GM12891 (cell line): ENCODE measurements at regions not wholly inside any gene's neighbourhood (a gene's known extent, or its start where the extent isn't known, plus 50 kb on each side); places are given as distances from the start of the nearest gene placed in this dataset.

Source experiments
- POLR2A ChIP-seq: IDR thresholded peaks from 2 replicates; pipeline ENCODE4 v1.6.1; 2011; ENCODE audit warnings: low read depth, low read length, control low read depth
- POLR2AphosphoS5 ChIP-seq: IDR thresholded peaks from 2 replicates; pipeline ENCODE4 v1.6.1; 2011; ENCODE audit warnings: low read depth, low read length, control low read depth
- TAF1 ChIP-seq: IDR thresholded peaks from 2 replicates; pipeline ENCODE4 v1.6.1; 2011; ENCODE audit warnings: low read depth, low read length, control low read depth

DNA sequence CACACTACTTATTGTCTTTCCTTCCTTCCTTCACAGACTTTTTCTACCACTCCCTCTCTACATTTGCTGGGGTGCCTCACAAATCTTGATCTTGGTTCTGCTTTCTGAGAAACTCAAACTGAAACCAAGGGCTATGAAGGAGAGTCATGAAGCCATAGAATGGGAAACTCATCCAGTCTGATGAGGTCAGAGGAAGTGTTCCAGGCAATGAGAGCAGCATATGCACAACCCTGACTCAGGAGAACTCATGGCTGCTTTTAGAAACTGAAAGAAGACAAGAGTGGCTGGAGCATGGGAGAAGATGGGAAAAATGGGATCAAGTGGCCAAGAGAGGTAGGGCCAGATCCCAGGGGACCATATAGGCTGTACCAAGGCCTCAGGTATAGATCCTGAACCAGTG, 130.0 kb upstream of the TOX3 start:
- TF ChIP-seq POLR2AphosphoS5 (no peak), POLR2A (no peak), TAF1 (no peak)
